ENCODE measurements at regions not wholly inside any gene's neighbourhood (a gene's known extent, or its start where the extent isn't known, plus 50 kb on each side); places are given as distances from the start of the nearest gene placed in this dataset.

DNA sequence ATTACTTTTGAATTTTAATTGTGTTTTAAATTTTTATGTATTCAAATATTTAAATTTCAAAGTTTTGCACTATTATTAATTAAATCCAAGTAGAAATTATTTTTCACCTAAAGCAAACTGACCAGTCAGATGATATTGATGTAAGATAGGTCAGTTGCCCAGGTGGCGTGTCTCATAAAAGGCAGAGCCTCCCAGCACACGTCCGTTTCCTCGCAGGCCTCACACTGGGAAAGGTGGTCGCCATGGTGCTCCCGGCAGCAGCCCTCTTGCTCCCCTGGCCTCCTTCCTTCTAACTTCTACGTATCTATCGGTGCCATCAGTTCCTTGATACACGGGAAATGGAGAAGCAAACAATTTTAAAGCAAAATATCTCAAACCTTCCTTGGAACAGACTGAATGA is 516.8 kb downstream of the GALR1 start:
- no peak for DNase-seq

DNA sequence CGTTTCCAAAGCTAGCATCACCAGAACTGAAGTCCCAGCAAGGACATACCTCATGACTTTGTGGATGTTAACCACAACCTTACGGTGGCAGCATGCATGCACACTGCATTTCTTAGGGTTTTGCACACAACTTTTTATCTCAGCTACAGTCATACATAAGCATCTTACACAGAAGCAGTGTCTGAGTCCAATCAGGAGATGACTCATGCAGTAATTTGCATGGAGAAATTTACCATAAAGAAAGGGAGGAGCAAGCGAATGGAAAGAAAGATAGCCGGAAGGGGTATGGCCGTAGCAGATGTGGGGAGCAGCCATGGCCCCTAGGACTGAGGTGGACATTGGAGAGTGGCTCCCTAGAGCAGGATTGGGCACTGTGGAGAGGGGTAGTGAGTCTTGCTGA is 522.5 kb downstream of the GALR1 start:
- no peak for DNase-seq

DNA sequence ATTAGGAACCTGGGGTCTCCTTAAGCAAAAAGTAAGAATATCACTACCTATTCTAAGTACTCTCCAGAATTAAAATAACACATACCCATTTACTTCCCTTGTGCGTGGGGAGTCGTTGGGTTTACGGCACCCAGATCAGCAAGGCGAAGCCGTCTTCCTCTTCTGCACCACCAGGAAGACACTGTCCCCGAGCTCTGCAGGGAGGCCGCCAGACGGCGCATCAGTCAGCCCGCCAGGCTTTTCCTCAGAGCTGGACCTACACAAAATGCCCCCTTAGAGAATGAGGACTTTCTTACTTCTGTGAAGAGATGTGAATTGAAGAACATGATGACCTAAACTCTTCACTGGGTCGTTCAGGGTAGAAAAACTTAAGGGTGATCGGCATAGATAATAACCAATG is 526.5 kb downstream of the GALR1 start:
- no peak for DNase-seq

DNA sequence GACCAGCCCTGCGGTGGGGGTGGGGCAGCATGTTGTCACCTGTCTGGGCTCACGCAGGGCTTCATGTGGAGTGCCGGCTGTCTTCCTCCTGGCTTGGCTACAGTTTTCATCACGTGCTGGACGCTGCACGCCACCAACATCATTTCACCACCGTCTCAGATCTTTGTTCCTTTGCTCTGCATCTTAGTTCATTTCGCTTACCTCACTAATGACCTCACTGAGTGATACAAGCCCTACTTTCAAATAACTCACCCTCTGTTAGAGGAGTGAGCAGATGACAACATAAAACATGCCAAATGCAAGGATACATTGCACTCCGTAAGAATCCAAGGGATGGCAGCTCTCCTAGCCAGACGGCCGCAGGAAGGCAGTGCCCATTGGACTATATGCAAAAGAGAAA is 527.5 kb downstream of the GALR1 start:
- no peak for DNase-seq

DNA sequence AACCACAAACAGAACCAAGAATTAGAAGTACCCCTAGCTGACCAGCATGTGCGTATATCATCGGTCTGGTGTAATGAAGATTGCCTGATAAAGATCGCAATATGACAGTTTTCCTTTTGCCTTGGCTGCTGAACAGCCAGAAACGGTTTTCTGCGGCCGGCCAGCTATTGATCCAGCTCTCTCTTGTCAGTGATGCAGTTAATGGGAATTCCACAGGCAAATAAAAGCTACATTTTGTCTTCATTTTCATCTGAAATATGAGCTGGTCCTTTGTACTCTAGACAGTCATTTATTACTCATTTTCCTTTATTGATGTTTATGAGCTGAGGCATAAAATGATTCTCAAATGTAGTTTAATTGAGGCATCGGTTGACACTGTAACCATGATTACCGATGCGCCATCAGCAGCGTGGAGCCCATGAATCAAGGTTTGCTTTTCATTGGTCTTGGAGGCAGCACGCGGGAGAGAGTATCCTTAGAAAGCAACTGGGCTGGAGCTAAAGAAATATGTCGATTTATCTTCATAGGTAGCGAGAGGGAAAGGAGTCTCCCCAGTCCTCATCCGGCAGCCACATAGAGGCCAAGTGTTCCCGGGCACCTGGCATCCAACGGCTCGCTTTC is 535.2 kb downstream of the GALR1 start:
- peak; percentile 29 for DNase-seq

DNA sequence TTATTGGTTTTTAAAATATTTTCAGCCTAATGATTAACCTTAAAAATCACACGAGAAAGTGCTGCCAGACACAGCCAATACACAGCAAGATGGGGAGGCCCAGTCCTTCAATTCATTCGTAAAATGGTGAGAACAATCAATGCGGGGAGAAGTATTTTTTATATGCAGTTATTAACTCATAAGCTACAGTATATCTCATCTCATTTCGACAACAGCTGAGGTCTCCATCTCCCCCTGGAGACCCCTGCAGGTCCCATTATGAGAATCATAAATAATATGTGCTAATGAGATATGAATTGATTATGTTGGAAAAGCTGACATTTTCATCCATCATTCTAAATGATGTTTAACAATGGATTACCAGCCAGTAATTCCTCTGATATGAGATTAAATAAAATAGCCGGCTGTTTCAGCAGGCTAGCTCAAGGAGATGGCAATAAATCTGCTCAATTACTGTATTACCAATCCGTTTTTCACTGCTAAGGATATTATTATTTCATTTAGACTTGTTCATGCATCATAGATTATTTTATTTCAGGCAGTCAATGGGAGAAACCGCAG is 535.8 kb downstream of the GALR1 start:
- no peak for DNase-seq

DNA sequence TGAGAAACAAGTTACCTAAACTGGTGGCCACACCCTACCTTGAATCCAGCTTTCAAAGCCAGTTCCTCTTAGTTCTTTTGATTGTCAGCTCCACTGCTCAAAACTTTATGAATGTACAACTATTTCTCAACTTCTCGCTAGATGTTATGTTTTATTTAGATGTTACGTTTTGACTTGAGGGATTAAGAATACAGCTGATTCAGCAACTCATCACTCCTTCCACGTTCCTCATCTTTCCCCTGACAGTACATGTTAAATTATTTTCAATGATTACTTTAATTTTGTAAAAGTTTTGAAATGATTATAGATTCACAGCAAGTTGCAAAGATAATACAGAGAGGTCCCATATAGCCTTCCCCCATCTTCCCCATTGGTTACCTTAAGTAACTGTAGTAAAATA is 553.4 kb downstream of the GALR1 start:
- no peak for DNase-seq

DNA sequence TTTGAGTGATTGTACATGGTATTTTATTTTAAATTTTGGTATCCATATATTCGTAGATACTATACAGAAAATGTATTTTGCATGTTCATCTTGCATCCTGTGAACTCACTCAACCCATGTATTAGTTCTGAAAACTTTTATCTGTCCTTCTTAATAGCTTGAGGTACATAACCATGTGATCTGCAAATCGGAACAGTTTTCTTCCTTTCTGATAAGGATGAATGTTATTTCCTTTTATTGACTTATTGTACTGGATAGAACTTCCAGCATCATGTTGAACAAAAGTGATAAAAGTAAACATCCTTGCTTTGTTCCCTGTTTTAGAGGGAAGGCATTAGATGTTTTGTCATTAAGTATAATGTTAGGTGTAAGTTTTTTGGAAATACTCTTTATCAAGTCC is 554.7 kb downstream of the GALR1 start:
- no peak for DNase-seq

DNA sequence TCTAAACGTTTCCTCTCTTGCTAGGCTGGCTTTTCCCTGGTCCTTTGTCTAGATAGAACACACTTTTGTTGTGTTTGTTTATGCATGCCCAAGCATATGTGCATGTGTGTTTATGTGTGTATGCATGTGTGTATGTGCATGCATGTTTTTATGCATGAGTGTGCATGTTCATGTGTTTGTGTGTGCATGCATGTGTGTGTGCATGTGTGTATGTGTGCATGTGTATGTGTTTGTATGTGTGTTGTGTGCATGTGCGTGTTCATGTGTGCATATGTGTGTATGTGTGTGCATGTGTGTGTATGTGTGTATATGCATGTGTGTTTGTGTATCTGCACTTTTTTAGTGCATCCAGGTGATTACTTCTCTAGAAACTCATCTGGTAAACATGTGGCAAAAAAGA is 558.0 kb downstream of the GALR1 start:
- DNase-seq = no peak

DNA sequence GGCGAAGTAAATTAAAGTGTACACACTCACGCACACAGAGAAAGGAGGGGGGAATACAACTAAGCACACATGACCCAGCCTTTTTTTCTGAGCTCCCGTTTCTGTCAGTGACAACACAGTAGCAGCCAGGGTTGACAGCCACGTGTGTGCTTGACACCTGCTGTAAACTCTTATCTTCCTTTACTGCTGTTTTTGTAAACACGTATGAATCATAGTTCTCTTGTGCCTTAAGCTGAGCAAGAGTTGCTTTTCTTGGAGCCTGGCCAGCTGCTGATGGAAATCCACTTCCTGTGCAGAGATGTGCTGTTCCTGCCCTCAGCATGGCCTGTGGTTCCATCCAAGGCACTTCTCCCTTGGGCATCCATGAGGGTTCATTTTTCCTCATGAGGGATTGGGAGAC is 561.9 kb downstream of the GALR1 start:
- peak; percentile 88 for DNase-seq

DNA sequence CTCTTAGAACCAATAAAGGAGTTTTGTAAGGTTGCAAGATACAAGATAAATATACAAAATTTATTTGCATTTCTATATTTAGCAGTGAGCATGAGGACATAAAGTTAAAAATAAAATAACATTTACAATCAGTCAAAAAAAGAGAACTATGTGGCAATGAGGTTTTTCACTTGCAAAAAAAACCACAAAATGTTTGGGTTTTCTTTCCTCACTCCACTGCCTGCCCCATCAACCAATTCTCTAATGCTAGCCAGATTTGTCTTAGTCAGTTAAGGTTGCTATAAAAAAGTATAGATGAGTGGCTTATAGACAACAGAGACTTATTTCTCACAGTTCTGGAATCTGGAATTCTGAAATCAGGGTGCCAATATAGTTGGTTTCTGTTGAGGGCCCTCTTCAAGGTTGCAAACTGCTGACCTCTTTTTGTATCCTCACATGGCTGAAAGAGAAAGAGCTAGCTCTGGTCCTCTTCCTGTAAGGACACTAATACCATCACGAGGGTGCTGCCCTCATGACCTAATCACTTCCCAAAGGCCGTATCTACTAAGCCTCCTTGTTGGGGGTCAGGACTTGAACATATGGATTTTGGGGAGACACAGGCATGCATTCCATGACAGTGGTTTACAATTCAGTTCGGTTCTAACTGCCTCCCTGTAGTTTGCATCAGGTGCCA is 566.2 kb downstream of the GALR1 start:
- DNase-seq = no peak

DNA sequence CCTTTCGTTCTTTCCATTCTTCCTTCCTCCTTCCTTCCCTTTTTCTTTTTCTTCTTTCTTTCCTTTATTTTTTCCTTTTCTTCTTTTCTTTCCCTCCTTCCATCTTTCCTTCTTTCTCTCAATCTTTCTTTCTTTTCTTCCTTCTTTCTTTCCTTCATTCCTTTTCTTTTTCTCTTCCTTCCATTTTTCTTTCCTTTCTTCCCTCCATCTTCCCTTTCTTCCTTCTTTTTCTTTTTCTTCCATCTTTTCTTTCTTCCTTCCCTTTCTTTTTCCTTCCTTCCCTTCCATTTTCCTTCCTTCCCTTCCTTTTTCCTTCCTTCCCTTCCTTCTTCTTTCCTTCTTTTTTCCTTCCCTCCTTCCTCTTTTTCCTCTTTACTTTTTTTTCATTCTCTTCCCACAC is 568.7 kb downstream of the GALR1 start:
- no peak for DNase-seq

DNA sequence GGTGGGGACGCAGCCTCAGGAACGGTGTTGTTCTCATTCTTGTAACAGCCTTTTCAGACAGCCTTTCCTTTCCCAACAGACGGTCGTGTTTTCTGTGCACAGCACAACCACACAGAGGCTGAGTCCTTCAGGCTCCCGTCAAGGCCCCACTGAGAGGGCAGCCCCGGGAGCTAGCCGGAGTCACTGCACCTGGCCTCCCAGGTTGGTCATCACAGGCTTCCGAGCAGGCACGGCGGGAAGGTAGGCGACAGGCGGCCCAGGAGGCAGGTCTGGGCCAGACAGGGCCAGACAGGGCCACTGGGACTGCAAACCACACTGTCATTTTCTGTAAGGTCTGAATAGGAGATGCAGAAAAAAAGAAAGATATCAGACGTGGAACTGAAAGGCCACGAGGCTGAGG is 570.8 kb downstream of the GALR1 start:
- DNase-seq = no peak

DNA sequence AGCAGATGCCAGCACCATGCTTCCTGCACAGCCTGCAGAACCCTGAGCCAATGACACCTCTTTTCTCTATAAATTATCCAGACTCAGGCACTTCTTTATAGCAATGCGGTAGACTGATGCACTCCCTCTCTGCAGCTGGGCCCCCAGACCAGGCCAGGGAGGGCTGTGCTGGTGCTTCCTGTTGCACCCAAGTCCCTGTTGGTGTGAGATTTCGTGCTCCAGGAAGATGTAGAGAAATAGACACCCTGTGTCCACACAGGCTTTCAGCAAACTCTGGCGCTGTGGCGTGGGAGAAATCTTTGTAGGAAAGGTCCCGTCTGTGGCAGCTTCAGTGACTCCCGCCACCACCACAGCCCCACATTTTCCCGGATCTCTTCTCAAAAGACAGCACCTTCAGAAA is 572.2 kb downstream of the GALR1 start:
- no peak for DNase-seq

DNA sequence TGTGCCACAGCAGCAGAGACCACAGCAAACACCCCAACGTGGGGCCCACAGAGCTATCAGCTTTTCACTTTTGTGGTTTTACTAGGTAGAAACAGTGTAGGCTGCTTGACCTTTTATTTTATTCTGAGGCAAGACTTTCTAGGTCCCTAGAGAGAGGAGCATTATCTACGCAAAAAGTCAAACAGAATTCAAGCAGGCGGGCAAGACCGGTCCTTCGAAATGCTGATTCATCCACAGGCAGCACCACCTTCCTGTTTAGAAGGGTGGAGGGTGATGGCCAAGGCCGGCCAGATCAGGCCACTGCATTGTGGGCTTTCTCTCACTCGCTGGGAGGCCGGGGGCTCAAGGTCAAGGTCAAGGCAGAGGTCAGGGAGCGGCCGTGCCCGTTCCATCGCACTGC is 573.0 kb downstream of the GALR1 start:
- no peak for DNase-seq

DNA sequence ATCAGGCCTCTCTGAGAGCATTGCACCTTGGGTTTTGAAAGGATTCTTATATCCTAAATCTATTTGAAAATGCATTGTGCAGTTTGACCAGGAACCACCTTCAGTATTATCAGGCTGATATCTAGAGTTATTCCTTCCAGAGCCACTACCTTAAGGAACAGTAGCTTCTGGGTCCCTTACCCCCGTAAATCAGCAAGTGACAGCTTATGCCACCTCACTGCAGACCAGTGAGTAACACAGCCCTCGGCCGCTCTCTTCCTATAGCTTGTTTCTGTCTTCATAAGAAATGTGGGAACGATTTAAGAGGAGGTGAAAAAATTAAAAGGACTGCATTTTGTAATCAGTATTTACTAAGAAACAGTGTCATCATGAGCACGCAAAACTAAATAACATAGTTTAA is 584.2 kb downstream of the GALR1 start:
- DNase-seq = no peak

DNA sequence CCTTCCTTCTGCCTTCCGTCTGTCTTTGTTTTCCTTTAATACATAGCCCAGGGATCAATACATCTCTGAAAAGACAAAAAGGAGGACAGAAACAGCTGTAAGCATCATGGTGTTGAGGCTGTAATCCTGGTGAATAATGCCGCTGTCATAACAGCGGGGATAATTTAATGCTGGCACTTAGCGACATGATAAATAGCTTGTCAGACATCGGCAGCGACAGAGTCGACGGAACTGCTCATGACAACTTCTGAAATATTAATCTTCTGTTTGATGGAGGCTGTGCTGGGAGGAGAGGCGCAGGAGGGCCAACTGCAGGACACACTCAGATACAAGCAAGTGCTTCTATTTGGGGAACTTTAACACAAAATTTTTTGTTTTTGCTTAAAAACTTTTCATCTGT is 602.2 kb downstream of the GALR1 start:
- DNase-seq = peak; percentile 70

DNA sequence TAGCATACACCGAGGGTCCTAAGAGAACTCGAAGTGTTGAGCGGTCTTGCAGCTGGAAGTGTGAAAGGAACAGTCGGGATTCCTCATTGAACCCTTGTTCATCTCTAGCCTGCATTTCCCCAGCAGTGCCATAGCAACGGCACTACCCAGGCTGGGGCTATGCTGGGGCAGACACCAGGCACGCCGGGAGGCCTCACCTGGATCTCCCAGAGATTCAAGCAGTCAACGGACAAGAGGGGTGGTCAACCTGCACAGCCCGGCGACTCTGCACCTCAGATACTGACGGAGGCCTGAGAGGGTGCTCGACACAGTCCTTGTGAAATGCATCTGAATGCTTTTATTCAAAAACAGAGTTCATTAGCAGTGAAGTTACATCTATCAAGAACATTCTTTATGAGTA is 604.2 kb downstream of the GALR1 start:
- no peak for DNase-seq

DNA sequence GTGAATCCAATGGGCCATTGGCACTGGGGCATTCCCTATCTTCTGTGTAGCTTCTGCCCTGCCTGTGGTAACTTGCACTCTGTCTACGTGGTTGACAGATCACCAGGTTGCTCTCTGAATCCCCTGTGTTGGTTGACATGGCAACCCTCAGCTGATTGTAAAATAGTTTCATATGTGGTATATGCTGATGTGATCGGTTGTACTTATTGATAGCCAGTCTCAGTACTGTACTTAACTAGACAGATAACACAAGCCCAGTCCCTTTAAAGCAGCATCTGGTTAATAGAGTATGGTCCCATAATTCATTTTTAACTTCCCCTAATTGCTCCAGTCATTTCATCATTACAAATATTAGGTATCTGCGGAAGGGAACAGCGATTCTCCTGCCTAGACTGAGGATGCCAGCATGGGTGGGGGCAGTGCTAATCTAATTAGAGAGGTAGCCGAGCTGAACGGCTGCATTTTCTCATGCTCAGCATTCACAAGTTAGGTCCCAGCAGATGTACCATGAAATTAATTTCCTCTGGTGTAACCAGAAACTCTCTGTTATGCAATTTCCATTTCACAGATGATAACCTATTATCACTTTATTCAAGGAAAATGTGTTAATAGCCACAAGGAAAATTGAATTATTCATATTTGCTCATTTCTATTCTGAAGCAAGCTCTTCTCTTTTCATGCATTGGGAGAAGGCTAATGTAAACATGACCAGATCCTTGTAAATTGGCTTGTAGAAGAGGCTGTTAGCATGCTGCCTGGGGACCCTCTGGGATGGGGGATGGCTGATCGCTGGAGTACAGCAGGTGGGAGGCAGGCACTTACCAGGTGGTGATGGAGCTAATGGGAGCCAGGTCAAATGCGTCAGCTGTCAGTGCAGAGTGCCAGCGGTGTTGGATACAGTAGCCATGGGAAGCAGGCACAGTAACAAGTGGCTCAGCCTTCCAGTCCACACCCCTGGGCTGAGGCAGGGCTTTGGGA is 608.3 kb downstream of the GALR1 start:
- peak; percentile 95 for DNase-seq

DNA sequence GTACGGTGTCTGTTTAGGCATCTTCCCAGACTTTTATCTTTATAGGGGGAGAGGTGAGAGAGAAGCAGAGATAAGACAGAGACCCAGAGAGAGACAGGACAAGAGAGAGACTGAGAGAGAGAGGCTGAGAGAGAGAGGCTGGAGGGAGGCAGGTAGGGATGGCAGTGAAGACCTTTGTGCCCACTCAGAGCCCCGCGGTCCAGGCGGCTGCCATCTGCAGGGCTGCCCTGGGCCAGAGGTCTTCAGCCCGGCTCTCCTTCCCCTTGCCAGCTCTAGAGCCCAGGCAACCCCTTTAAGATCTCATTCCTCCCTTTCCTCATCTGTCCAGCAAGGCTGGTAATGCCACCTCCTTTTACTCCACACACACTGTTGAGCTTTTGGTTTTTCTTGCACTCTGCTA is 610.0 kb downstream of the GALR1 start:
- DNase-seq = no peak

DNA sequence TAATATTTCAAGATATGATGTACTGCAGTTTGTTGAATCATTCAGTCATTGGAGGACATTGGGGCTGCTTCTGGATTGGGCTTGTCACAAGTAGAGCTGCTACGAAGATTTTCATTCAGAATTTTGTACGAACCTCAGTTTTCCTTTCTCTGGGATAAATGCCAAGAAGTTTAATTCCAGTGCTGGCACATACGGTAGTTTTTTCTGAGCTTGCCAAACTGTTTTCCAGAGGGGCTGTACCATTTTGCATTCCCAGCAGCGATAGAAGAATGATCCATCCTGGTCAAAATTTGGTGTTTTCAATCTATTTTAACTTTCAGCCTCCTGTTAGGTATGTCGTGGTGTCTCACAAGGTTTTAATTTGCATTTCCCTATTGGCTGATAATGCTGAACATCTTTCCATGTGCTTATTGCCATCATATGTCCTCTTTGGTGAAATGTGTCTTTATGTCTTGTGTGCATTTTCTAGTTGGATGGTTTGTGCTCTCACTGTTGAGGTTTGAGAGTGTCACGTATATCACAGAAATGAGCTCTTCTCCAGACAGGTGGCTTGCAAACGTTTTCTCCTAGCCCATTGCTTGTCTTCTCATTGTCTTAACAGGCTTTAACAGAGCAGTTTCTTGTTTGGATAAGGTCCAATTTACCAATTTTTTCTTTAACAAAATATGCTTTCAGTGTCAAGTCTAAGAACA is 612.6 kb downstream of the GALR1 start:
- no peak for DNase-seq

DNA sequence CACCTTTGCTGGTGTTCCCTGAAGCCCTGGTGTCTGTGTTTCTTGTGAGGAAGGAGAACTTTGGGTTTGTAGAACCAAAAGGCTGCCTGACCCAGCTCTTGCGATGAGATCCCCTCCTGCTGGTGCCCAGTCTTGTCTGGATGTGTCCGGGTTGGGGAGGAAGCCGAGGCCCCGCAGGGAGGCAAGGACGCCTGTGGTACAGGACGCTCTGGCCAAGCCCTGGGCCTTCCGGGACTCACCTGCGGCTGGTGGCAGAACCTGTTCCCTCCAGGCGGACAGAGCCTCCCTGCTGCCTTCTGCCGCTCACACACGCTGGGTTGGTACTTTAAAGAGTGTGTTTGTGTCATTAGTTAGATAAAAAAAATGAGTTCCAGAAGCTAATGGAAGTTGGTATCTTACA is 616.2 kb downstream of the GALR1 start:
- no peak for DNase-seq

DNA sequence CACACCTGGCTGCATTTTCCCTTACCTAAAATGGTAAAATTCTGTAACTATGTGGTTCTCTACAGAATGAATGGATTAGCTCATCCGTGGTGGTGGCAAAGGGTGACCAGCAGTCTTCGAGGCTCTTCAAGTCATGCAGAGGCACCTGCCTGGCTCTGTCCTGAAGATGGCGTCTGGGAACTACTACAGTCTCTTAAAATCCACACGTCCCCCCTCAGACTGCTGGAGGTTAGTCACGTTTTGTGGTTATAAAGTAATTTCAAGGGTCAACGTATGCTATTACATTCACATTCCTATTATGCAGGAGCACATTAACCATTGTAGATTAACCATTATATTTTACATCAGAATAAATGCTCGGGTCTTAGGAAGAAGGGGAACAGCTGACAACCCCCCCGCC is 616.7 kb downstream of the GALR1 start:
- no peak for DNase-seq

Measured in NCI-H1436 (cell line).